SIG-M5 treated with dmso at 0.1 percent for 504 hours (cell line): ENCODE measurements at regions not wholly inside any gene's neighbourhood (a gene's known extent, or its start where the extent isn't known, plus 50 kb on each side); places are given as distances from the start of the nearest gene placed in this dataset.
"Not testable (repeated sequence)": the region's sequence is repeated elsewhere in the genome, so short reads cannot be mapped to it uniquely, and the experiment has no call there.

Experiments
- DNase-seq: peaks from one replicate; lab custom pipeline; 2025; ENCODE audit not compliant: unreplicated experiment; lab: John Stamatoyannopoulos, UW

DNA sequence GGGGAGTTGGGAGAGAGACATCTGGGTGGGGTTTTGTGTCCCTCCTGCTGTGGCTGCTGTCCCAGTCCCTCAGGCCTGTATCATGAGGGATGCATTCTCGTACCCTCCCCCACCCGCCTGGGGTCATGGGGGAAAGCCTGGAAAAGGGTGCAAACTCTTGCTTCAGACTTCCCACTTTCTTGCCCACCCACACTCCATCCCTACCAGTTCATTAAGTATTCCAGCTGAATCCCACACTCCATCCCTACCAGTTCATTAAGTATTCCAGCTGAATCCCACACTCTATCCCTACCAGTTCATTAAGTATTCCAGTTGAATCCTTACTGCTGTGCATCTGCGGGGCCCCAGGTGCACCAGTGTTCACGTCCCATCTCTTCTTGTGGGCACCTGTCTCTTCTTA, 116.3 kb downstream of the ACAA2 start:
- DNase-seq: no peak

DNA sequence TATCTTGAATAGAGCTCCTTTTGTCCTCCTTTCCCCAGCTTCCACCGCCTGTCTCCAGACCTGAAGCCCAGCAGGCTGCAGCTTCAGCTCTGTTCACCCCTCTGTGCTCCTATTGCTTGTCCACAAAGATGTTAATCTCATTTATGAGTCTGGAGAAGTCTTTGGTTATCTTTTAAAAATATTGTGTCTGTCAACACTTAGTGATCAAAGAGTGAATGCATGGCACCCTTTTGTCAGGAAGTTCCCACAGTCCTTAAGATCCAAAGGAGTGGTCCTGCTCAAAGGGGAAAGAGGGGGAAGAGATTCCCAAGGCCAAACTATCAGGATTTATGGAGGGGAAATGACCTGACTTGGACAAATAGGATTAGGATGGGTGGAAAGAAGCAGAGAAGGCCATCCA, 118.9 kb downstream of the ACAA2 start:
- no peak for DNase-seq

DNA sequence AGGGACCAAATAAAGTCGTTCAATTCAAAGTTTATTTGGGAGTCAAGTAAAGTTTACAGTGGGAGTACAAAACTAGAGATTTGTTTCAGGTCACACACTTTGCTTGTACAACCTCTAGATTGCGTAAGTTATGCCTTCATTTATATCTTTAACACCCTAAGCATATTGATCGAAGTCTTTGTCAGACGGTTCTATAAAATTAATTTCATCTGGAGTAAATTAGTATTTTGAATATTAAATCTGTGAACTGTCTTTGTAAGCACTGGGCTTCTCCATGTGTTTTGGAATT, 119.7 kb downstream of the ACAA2 start:
- no peak for DNase-seq

DNA sequence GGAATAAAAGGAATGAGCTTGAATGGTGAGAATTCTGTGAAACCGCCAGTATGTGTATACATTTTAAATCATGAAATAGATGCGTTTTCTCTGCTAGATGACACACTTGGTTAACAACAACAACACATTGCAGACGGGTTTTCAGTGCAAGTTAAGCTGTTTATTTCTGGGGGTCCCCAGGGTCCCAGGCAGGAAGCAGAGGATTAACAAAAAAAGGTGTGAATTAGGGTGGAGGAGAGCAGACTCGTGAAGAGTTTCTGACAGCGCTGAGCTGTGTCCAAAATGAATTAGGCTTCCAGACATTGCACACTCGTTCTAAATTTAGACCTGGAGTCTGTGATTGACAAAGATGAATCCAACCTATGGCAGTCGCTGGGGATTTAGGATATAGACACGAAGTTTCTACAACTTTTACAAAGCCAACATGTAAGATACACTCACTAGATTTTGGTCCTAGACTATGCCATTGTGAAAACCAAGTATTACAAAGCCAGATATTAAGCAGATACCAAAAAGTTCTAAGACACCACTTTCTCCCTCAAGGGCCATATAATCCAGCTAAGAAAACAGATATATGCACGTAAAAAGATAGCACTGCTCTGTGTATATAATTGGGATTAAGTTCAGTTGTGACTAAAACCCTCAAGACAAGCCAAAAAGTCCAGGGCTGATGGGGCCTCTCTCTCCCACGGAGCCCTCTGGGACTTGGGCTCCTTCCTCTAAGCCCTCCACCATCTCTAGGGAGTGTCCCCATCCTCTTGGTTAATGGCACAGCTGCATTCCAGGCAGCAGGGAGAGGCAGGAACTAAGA, 120.2 kb downstream of the ACAA2 start:
- DNase-seq: no peak

DNA sequence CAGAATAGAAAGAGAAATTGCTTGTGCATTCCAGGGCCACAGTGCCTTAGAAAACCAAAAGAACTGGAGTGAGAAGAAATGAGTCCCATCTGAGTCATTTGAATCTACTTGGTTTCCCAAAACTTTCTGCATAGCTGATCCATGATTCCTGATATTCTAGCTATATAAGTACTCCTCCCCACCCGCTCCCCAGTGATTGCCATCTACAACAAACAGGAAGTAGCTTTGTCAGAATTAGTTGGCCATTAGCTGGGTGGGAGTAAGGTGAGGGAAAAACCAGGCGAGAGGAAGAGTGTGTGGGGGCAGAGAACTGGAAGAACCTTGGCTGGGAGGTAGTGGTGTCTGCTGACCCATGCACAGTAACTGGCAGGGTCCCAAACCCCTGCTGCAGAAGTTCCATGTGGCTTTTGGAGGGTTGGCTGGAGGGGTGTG, 122.1 kb downstream of the ACAA2 start:
- DNase-seq: no peak

DNA sequence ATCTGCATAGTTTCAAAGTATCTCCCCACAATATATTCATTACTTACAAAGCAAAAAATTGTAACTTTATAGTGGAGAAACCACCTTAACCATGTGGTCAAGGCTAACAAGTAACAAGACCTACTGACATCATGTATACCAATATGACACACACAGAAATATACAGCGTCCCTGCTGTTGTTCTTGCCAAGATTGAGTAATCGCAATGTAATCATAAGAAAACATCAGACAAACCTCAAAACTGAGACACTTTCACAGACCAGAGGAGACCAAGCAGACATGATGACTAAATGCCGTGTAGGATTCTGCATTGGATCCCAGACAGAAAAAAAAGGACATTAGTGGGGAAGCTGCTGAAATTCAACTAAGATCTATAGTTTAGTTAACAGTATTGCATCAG, 123.0 kb downstream of the ACAA2 start:
- no peak for DNase-seq

DNA sequence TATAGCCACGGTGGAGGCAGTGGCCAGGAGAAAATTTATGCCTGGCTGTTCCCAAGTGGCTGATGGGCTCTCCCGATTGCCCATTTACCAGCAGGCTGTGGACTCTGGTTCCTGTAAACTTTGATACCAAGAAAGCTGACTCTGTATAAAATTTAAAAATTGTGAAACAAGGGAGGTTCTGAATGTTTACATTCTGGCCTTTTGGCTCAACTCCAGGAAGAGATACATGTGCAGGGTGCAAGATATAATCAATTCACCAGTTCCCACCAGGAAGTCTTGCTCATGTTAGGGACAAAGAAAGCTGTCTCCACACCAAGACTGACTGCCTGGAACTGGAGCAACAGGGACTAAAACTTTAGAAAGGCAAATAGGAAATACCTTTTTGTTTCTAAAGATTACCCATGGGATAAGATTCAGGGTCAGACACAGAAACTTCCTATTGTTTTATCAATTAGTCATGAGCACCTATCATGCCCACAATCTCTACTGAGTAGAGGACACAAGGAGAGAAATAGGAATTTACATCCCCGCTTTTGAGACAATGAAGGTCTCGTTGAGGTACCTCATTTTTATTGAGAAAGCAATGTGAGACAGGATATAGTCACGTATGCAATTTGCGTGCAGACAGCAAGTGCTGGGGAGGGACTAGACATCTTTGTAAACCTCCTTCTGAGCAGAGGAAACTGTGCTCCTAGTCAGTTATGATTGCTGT, 123.5 kb downstream of the LIPG start:
- no peak for DNase-seq

DNA sequence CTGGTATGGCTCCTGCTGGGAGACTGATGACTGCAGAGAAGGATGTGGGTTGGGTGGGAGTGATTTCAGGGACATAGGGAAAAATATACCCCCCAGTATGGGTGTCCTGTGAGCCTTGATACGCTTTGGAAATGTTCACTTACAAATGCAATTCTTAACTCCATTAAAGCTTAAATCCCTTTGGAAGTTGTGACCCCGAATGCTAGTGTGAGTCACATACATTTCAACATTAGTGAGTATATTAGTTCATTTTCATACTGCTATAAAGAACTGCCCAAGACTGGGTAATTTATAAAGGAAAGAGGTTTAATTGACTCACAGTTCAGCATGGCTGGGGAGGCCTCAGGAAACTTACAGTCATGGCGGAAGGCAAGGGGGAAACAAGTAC, 120.9 kb downstream of the LIPG start:
- not testable (repeated sequence) for DNase-seq

DNA sequence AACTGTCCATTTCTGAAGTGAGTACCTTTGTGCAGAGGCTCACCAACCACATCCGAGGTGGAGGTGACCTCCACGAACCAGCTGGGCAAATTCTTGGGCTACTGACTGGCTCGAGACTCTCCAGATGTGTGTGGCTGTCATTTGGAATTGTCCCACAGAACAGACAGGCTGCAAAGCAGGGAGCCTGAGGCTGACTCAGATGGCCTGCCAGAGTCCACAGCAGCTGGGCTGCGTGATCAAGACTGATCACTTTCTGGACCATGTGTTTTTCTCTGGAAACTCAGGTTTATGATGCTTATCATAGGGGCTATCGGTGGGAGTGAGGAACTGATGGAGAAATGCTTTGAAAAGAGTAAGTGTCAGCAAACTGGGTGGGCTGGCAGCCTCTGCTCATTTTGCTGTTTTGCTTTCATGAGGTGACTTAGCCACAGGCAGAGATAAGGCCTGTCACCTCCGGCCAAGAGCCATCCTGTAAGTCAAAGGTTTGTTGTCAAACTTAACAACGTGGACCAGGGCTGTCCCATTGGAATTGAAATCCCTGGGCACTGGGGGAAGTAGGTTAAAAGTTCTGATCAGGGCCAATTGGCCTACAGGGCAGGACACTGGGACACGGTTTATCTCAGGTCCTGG, 120.4 kb downstream of the LIPG start:
- DNase-seq: no peak

DNA sequence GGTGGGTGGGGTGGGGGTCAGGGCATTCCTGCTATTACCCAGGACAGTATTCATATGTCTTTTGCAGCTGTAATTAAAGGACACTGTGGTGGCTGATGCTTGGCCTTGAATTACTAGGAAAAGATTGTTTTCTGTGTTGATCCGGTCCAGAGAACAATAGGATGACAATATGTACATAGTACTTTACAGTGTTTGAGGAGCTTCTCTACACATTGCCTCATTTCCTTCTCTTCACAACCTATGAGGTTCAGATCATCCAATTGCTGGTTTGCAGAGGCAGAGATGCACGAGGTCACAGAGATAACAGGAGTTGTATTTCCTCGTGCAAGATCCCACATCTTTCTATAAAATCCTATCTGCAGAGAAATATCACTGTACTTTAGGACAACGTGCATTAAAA, 119.5 kb downstream of the LIPG start:
- DNase-seq: no peak

DNA sequence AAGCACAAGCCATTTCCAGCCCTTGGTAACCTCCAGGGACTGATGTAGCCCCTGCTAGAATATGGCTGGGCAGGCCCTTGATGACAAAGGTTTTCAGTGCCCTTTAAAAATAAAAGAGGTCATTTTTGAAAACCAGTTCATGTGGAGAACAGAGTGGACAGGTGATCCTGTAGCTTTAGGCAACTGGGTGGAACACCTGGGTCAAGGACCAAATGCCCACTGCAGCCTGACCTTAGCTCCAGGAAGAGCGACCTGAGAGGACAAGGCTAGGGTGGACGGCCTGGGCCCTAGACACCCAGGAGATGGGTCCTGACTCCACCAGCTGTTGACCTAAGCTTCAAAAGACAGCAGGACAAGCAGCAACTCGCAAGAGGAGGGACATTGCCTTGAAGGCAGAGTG, 116.6 kb downstream of the LIPG start:
- no peak for DNase-seq

DNA sequence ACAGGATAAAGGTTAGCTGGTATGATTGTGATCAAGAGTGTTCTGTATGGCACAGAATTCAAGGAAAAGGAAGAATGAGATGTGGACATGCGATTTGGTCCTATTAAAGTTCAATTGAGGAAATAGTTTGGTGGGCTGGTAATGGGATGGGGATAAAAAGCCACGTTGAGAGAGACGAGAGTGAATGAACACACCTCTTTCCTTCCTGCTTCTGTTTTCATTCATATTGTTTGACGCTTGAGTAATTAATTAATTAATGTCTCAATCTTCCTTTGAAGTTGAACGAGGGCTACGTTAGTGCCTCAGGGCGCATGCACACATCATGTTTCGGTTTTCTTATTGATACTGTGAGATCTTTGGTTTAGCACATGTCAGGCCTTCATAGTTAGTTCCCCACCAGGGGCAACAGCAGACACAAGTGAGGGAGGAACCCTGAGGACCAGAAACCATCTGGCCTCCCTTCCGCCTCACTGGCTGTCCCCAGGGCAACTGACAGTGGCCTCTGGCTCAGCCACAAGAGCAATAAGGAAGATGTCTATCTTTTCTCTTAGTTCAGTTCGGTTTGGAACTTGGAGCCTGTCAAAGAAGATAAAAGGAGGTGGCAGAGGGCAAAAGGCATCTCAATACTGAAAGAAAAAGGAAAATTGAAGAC, 116.0 kb downstream of the LIPG start:
- DNase-seq: no peak

DNA sequence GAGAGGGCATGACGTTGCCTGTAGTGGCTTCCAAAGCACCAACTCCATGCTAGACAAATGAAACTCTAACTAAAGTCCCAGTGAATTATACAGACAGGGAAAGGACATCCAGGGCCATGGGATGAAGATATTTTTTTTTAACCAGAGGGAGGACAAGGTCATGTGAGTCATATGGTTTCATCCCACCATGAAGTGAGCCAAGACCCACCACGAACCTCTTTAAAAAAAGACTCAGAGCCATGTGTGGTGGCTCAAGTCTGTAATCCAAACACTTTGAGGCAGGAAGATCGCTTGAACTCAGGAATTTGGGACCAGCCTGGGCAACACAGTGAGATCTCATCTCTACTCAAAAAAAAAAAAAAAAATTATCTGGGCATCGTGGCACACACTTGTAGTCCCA, 115.2 kb downstream of the LIPG start:
- DNase-seq: no peak

DNA sequence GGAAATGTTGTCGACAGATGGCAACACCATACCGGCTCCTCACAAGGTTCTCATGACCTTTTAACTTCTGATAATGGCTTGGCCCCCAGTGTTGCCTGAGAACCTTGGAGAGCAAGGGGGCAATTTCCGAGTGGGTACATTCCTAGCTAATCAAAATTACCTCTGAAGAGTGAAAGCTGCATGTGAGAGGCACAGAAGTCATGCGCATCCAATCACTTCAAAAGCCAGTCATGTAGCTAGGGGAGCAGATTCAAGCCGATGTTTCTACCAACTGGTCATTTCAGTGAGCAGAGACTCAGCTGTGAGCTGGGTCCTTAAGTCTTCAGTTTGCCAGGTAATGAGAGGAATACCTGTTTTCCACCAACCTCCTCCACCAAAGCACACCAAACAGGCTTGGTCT, 111.4 kb downstream of the LIPG start:
- no peak for DNase-seq

DNA sequence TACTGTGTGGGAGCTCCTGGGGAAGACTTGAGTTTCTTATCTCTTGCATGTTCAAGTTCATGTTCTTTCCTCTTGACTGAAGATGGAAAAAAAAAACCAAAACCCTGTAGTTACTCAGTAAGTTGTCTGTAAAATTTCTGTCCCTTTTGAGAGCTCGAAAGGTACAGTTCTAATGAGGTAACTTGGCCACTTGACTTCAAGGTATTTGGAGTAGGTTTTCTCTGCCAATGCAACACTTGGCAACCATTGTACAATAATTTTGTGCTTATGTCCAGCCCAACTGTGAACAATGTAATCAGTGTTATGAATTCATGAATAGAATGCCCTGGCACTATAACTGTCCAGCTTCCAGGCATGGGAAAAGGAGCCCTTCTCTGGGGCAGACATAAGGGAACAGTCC, 111.0 kb downstream of the LIPG start:
- DNase-seq: no peak

DNA sequence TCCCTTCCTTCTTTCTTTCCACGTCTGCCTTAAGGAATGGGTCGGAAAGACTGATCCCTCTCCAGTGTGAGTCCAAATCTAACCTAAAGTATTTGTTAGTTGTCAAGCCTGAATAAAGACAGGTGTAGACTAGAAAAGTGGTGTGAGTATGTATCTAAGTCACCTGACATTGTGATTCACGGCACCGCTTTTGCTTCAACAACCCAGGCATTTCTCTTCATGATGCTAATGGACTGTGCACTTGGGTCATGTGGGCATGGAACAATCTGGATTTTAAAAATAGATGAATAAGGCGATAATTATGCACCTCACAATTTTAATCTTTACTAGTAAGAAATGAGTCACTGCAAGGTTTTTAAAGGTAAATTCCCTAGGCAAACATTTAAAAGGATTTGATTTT, 107.5 kb downstream of the LIPG start:
- DNase-seq: no peak

DNA sequence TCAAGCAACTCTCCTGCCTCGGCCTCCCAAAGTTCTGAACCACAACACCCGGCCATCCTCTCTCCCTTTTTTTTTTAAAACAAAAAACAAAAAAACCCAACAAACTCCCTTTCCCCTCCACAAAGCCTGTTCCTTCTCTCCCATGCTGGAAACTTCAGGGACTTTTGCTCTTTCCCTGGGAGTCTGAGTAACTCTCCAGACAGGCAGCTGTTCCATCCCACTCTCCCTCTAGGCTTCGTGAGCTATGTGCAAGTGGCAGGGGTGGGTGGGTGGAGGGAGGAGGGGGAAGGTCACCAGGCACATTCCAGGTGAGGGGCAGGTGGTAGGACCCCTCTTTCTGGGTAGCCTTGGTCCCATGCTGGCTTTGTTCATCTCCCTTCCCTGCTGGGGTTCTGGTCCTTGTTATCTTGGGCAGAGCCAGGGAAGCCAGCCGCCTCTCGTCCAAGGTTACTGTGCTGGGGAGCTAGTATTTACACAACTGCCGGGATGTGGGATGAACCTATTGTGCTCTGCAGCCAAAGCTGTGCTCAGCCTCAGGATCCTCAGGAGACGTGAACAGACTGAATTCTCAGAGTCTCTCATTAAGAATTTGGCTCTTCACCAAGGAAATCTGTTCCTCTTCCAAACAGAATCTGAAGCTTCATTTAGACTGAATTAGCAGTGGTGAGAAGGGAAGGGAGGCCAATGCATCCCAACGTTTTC, 106.9 kb downstream of the LIPG start:
- DNase-seq: no peak

DNA sequence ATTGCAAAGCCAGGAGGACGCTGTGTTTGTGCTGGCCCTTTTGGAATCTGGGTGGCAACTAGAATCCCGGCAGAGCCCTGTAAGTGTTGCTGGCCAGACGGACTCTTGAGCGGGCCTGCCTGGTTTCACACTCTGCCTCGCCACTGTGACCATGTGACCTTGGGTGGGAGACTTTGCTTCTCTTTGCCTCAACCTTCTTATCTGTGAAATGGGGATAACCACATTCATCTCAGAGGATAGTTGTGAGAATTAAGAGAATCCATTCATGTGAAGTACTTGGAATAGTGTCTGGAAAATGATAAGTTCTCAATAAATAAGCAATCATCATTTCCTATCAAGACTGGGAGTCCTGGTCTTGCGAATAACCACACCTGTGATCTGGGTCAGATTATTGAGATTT, 105.6 kb downstream of the LIPG start:
- DNase-seq: no peak

DNA sequence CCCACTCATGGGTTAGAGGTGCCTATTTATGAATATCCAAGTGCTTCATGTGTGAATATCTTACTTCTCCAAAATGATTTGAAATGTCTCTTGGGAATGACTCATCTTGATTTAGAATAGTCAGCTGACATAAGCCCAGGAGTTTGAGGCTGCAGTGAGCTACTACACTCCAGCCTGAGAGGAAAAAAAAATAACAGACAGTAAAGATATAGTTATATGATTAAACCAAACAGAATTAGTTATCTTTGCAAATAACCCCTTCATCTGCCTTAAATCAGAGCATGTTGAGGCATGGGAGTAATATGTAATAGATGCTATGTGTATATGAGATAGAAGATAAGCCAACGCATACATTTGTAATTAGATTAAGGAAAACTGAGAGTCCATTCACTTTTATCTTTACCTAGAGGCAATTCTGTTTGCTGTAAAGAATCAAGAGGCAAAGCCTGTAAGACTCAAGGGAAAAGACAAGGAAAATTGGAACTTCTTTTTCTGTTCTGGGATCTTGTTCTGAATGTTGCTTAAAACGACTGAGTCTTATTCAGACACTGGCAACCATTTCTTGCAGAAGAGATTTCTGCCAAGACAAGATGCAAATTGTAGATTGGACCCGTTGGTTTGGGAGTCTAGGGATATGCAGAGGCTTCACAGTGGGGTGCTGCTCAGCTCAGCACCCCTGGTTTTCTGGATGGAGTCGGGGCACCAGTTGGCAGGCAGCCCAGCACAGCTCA, 104.4 kb downstream of the LIPG start:
- DNase-seq: no peak
